ENCODE measurements at regions not wholly inside any gene's neighbourhood (a gene's known extent, or its start where the extent isn't known, plus 50 kb on each side); places are given as distances from the start of the nearest gene placed in this dataset.
"Not testable (repeated sequence)": the region's sequence is repeated elsewhere in the genome, so short reads cannot be mapped to it uniquely, and the experiment has no call there.

DNA sequence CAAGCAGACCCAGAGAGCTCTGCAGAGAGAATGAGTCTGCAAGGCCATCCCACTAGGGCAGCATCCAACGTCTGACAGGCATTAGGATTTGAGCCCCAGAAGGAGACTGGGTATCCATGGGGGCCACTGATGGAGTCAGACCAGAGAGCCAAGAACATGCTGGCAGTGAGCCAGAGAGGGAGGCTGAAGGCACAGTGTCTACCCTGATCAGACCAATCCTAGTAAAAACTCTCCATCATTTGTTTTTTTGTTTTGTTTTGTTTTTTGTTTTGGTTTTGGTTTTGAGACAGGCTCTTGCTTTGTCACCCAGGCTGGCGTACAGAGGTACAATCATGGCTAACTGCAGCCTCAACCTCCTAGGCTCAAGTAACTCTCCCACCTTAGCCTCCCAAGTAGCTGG lies 133.1 kb upstream of the LYZL2 start:
- no peak for DNase-seq

DNA sequence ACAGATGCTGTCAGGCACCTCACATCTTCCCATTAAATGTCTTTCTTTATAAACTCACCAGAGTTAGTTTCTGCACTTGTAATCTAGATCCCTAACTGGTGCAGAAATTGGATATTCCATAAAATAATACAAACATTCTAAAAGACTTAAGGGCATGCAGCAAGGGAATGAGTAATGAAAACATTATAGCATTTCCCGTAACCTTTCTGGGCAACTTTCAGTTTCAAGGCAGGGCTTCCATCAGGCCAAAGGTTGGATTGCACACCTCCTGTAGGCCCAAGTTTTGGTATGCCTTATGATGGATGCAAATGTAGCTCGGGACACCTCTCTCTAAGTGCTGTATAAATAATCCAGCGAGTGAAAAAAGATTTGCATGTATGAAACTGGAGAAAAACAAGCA lies 129.9 kb upstream of the LYZL2 start:
- no peak for DNase-seq

DNA sequence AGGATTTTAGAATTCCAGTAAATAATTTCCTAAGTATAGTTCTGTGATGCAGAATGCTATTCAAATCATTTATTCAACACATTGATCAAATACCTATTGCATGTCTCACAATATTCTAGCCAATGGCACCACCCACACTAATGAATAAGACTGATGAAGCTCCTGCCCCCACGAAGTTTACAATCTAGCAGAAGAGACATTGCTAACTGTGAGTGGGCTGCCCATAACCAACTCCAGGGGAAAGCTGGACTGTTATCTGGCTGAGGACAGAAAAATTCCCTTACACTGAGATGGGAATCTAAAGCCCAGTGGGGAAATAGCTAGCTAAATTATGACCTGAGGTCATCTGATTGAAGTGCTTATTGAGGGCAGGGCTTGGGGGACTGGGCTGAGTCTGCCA lies 128.8 kb upstream of the LYZL2 start:
- no peak for DNase-seq

DNA sequence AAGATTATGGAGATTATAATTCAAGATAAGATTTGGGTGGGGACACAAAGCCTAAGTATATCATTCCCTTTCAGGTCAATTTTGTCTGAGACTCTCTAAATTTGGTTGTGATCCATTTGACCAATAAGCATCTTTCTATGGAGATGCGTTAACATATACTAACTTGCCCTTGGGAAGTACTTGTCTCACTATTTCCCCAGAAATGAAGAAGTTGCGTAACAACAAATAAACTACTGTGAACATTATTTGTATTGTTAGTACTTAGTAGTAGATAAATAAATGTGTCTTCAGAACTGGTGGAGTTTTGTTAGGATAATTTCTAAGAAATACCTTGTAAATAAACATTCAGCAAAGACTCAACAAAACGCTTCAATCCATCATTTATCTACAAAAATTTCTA lies 127.3 kb upstream of the LYZL2 start:
- DNase-seq = no peak

DNA sequence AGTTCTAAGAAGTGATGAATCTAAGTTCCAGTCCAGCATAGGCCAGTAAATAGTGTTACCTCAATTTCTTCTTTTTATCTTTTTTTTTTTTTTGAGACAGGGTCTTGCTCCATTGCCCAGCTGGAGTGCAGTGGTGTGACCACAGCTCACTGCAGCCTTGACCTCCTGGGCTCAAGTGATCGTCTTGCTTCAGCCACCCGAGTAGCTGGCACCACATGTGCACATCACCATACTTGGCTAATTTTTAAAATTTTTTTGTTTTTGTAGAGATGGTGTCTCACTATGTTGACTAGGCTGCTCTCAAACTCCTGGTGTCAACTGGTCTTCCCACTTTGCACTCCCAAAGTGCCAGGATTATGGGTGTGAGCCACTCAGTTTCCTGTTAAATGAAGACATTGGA lies 126.6 kb upstream of the LYZL2 start:
- DNase-seq = no peak

DNA sequence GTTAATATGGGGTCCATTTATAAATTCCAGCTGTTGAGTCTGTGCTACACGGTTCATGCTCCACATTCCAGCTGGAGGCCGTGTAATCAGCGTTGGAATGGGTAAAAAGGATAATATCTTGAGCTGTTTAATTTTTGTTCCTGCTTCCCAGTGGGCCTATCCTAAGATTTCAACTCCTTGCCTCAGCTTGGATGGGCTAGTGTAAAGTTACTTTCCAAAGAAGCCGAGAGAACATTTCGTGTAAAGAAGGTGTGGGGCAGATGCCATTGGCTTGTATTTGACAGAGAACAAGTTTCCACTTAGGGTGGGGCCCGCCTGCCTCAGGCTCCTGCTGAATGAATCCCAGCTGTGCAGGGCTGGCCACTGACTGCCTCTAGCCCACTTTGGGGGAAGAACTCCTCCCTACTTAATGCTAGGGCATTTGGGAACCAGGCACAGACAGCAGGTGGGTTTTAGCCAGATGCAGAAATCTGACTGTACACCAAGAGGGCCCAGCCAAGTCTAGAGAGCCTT lies 125.9 kb upstream of the LYZL2 start:
- no peak for DNase-seq

DNA sequence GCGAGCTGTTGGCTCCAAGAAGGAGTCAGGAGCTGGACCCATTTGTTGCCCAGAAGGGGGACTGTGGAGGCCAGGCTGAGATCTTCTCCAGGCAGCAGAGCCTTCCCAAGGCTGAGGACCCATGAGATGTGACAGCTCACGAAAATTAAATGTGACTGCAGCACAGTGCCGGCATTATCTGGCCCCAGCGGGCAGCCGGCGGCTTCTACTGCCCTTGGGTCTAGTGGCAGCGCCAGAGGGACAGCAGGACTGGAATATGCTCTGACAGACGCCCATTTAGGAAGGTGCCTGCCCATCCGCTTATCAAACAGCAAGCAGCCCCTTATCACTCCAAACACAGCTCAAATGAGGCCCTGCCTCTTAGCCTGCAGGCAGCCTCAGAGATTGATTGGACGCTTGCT lies 122.9 kb upstream of the LYZL2 start:
- DNase-seq = no peak

DNA sequence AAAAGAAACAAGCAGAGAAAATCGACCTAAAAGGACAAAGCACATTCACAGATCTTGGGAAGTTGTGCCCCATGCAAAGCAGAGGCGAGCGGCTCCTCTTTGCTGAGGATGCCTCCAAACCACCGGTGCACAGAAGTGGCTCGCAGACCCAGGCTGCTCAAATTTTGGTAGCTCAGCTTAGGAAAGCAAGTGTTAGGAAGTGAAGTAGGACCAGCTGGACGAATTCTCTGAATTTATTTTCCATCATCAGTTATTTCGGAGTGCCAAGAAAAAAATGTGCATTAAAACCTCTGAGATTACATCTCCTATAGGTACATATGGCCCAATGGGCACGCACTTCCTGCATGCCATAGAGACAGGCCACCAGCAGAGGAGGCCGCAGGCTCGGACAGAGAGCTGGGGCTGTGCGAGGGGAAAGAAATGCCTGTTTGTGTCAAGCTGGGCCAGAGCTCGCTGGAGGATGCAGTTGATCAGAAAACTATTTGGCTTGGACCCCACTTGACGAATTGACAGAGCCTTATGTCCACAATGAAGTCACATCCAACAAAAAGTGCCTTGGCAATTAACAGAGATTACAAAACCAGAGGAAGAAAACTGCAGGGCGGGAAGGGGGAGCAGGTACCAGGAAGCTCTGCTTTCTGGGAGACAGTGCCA lies 122.3 kb upstream of the LYZL2 start:
- DNase-seq = peak; percentile 80

DNA sequence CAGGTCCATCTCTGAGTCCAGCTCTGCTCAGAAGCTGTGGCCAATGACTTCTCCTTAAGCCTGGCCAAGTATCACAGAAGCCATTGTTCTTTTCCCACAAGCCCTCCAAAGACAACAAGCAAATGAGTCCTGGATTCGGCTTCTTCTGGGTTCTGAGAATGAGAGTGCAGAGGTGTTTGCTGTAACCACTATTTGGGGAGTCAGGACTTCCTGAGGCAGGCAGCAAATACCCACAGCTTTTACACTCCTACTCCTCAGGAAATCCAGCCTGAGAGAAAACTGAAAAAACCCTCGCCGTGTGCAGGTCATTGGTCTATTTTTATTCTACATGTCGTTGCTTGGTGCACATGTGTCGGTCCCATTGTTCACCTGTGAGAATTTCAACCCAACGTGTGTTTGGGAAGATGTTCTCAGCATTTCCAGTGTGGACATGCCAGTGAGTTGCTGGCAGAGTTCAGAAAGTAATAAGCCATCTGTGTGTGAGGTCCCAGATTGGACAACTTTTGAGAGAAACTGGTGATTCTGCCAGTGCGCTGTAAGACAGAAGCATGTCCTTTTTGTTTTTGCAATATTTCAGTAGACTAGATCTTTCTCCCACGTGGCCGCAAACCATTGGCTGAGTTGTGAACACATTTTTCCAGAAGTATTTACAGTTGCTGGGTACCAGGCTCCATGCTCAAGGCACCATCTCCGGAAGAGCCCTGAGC lies 121.6 kb upstream of the LYZL2 start:
- DNase-seq = no peak

DNA sequence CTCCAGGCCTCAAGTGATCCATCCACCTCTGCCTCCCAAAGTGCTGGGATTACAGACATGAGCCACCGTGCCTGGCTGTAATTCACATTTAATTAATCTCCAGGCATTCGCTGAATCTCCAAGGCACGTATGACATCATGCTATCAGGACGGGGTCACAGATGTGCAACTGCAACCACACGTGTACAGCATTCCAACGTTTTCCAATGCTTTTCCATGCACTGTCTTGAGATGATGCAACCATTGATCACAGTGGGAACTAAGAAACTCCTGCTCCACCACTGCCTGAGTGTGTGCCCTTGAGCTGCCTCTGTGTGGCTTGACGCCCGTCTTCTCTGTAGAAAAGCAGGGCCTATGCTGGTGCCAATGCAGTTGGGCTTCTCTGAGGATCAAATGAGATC lies 119.8 kb upstream of the LYZL2 start:
- DNase-seq = no peak

DNA sequence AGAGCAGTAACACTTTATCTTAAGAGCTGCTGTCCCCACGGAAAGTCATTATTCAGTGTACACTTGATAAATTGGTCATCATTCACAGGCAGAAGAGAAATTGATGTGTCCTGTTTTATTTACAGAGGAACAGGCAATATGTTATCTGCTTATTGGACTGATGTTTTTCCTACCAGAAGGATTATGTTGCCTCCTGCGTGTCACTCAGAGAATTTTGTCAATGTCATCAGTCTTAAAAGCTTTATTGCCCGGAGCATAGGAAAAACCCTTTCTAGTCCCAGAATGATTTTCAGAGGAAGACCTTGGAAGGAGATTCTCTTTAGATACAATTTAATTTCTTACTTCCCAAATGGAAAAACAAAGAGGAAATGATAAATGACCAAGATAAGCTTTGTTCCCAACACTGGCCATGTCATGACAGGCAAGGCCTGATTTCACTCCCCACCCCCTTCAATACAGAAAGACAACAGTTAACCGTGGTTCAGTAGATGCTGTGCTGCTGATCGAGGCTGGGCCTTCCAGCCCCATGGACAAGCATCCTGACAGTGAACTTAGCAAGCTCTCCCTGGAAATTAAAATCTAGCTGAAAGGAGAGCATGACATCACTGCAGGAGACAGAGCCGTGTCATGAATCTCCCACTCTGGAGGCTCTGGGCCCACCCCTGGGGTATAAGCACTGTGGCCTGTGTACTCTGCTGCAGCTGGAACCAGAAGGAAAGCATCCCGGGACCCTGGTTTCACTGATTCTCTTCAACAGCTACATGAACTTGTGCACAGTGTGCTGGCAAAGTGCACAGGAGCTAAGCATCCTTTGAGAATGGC lies 118.8 kb upstream of the LYZL2 start:
- DNase-seq = no peak

DNA sequence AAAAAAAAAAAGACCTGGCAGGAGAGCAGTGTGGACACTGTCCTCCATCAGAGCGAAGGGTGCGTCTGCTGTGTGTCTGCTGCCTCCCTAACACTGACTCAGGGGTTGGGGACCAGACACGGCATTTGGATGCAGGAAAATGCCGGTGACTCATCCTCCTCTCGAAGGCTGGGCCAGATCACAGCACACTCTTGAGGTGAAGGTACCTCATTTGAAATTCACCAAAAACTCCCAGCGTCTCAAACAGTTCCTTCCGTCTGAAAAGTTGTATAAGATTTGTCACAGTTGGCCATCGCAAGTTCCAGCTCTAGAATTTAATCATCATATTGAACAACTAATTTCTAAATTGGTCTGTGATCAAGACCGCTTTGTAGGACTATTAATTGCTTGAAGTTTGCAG lies 118.1 kb upstream of the LYZL2 start:
- DNase-seq = peak; percentile 64

DNA sequence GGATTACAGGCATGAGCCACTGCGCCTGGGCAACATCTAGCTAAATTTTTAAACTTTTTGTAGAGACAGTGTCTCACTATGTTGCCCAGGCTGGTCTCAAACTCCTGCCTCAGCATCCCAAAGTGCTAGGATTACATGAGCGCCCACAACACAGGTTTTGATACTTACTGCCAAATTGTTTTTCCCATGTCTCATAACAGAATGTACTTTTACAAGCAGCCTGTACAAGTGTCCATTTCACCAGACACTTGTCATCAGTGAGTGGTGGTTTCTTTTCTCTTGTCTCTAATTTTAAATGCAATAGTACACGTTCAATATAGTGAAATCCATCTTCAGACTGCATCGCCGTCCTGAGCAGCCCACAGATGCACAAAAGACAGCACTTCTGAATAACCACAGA lies 116.4 kb upstream of the LYZL2 start:
- DNase-seq = no peak

DNA sequence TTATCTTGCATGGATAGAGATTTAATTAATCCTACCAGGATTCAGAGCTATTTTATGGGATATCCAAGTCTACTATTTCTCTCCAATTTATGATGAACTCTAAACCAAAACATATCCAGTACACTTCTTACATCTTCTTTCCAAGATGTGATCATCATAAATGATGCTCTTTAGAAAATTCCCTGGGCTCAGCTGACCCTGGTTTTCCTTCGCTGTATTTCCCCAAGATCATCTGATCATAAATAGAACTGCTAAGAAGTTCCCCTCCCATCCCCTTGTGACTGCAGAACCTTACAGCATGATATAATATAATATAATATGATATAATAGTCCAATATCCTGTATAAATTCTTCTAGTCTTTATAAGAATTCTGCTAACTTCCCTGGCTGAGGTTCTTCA lies 114.6 kb upstream of the LYZL2 start:
- no peak for DNase-seq

DNA sequence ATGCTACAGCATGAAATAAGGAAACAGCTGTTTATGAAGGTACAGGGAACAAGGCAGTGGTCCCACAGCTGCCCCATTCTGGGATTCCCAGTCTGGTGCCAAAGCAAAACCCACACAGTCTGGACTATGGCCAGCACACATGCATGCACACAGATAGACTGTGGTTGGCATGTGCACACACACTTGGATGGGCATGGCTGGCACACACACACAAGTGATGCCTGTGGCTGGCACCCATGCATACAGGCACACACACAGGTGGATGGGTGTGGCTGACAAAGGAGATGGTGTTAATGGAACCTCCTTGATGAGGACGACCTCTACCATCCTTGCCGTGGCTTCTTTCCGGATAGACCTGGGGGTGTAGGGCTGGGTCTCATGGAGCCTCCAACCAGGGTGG lies 114.0 kb upstream of the LYZL2 start:
- DNase-seq = no peak

DNA sequence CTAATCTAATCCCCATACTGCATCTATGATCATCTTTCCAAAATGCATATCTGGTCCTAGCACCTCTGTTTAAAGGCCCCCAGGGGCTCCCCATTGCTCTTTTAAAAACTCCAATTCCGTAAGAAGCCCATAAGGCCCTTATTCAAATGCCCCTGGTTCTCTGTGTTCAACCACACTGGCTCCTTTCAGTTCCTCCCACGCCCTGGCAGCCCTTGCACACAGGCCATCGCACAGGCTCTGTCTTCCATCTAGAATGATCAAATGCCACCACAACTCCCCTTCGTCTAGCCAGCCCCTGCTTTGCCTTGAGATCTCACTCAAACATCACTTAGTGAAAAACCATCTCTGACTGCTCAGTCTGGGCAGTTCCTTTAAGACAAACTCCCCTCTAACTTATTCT lies 112.9 kb upstream of the LYZL2 start:
- no peak for DNase-seq

DNA sequence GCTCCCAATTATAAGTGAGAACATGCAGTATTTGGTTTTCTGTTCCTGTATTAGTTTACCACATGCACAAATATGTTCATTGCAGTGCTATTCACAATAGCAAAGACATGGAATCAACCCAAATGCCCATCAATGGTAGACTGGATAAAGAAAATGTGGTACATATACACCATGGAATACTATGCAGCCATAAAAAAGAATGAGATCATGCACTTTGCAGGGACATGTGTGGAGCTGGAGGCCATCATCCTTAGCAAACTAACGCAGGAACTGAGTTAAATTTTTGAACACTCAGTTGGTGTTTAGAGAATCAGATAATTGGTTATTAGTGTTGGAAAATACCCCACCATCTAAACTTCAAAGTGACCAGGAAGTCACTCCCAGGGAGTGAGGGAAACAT lies 111.2 kb upstream of the LYZL2 start:
- DNase-seq = not testable (repeated sequence)

DNA sequence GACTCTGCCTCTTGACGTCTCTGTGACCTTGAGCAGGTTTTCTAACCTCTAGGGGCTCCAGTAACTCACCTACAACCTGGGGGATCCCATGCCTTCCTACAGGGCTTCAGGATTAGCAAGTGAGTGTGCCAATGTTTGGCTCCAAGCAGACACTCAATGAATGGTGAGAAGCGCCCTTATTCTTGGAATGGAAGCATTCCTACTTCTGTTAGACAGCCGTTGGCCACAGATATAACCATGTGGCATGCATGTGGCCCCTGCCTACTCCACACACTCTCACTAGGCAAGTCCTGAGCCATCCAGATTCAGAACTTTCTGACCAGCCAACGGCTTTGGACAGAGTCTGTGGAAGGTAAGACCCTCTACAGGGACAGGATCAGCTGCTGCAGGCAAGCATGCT lies 108.9 kb upstream of the LYZL2 start:
- DNase-seq = no peak

DNA sequence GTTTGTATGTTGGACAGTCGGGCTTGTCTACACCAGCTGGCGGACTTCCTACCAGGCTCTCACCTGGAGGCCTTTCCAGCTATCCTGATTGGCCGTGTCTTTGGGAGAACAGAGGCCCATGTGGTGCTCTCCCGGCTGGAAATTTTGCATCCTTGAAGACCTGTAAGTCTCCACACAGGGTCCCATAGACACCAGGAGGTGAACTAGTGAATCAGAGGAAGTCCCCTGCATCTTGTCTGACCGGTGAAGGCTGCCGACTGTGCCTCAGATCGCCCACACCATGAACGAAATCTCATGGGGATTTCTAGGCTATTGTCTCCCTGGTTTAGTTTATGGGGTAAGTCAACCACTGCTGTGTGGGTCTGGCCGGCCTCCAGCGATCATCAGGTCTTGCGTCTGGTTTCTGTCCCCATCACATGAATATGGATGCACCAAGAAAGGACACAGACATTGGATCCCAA lies 108.4 kb upstream of the LYZL2 start:
- DNase-seq = no peak

DNA sequence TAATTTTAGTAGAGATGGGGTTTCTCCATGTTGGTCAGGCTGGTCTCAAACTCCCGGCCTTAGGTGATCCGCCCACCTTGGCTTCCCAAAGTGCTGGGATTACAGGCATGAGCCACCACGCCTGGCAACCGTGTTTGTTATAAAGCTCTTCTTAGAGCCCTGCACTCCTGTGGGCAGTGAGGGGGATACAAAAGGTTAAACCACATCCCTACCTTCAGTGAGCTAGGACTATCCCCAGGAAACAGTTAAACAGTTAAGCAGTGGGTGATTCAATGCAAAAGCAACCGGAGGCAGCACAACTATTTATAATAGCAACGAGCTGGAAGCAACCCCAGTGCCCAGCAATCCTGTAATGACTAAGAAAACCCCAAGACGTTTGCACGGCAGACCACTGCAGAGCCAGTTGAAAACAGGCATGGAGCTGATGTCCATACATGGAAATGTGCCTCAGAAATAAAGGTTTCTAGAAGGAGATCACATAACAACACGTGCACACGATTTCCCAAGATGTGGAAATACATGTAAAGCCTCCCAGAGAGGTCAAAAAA lies 107.2 kb upstream of the LYZL2 start:
- no peak for DNase-seq

DNA sequence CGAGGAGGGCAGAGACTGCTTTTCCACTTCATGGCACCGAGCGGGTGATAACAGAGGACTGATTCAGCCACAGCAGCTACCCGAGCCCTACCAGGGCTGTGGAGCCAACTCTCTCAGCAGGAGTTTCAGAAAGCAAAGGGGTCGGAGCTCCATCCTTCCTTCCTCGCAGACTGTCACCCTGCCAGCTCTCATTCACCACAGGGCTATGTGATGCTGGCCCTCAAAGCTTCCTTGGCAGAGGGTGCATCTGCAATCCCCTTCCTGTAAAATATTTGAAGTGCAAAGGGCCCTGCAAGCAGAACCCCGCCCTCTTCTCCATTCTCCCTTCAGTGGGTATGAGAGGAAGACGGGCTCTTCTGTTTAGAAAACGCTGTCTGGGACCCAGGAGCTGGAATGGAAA lies 105.3 kb upstream of the LYZL2 start:
- DNase-seq = no peak

DNA sequence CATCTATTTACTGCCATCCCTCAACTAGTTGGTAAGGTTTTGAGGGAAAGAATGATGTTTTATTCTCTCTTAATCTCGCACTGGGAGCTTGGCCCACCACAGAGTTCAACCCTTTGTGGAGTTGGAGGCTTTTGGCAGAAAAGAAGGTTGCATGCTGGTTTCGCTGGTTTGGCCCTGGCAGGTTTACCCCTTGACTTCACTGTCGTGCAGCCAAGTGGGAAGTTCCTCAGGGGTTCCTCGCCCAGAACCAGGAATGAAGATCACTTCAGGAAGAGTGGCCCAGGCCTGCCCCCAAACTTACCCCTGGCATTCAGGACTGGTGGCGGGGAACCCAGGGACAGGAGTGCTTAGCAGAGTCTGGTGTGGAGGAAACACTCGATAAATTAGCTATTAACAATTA lies 103.1 kb upstream of the LYZL2 start:
- no peak for DNase-seq

DNA sequence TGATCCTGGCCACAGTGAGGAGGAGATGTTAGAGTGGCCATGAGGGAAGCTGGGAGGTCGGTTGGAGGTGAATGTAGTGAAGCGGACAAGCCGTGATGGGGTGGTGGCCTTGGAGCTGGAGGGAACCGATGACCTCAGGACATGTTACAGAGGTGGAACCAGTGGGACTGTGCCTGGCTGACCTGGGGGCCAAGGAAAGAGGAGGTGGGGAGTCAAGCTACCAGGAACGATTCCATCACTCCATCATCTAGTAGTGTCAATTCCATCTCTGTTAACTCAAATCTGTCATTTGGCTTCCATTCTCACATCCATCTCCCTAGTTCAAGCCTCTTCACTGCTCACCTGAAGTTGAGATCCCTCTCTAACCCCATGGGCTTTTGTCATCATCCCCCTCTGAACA lies 102.4 kb upstream of the LYZL2 start:
- DNase-seq = no peak

DNA sequence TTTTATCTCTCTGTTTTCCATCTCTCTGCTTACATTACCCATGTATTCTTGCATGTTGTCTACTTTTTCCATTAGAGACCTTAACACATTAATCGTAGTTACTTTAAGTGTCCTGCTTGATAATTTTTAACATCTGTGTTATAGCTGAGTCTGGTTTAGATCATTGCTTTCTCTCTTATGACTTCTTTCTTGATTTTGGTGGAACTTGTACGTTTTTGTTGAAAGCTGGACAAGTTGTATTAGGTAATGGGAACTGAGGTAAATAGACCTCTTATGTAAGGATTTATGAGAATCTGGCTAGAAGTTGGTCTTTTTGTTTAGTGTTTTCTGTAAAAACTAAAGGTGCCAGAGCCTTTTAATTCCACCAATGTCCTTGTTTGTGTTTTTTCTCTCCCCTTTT lies 100.8 kb upstream of the LYZL2 start:
- no peak for DNase-seq
